SK-N-SH (cell line): ENCODE measurements at regions not wholly inside any gene's neighbourhood (a gene's known extent, or its start where the extent isn't known, plus 50 kb on each side); places are given as distances from the start of the nearest gene placed in this dataset.
"Not testable (repeated sequence)": the region's sequence is repeated elsewhere in the genome, so short reads cannot be mapped to it uniquely, and the experiment has no call there.

Source experiments
- CTCF ChIA-PET: fragments of 300-600, 350-600 bp; formaldehyde crosslinking; extraction: SDS; loops from one replicate; lab custom pipeline; 2021; lab: Yijun Ruan, JAX
- POLR2A ChIA-PET: fragments of 350-600 bp; sonication (Branson Sonifier 250); formaldehyde crosslinking; extraction: SDS; loops from one replicate; lab custom pipeline; 2020; ENCODE audit warnings: antibody characterized with exemption, inconsistent platforms; lab: Yijun Ruan, JAX
- DNase-seq: peaks from one replicate; pipeline ENCODE4 v3.0.0; 2012
- H2AFZ ChIP-seq: fragments of 200-600 bp; sonication (generic); 2 replicates; pipeline ENCODE4 v1.8.1; 2016; ENCODE audit warnings: antibody characterized with exemption, mild to moderate bottlenecking, low read depth
- H3F3A ChIP-seq: fragments of 200-600 bp; sonication (generic); replicated peaks from 2 replicates; pipeline ENCODE3; 2016; ENCODE audit warnings: antibody characterized with exemption, mild to moderate bottlenecking; ENCODE audit not compliant: insufficient read depth
- H3K27ac ChIP-seq, 2 experiments: fragments of 200-500 bp in 1 of 2; fragments of 200-600 bp in 1 of 2; sonication (Bioruptor generic) in 1 of 2; sonication (generic), shearing (Covaris generic) in 1 of 2; 2 replicates each; pipeline versions ENCODE4 v1.5.1 to v1.6.1; 2014 to 2016; ENCODE audit warnings: low read depth in 2 of 2, inconsistent platforms in 1 of 2, low read length in 1 of 2, mild to moderate bottlenecking in 1 of 2, mixed read lengths in 1 of 2
- H3K27me3 ChIP-seq: fragments of 200-600 bp; sonication (generic), shearing (Covaris generic); 2 replicates; pipeline ENCODE4 v1.6.1; 2016; ENCODE audit warnings: mixed run types; ENCODE audit not compliant: insufficient read depth
- H3K36me3 ChIP-seq, 2 experiments: fragments of 200-500 bp in 1 of 2; fragments of 200-600 bp in 1 of 2; sonication (Bioruptor generic) in 1 of 2; sonication (generic) in 1 of 2; replicated peaks in 1 of 2; 2 replicates each; pipeline versions ENCODE3 to v1.5.1; 2014 to 2016; ENCODE audit warnings: low read length in 1 of 2, mild to moderate bottlenecking in 1 of 2; ENCODE audit not compliant: insufficient read depth in 2 of 2, control insufficient read depth in 1 of 2
- H3K4me1 ChIP-seq, 2 experiments: fragments of 200-500 bp in 1 of 2; fragments of 200-600 bp in 1 of 2; sonication (Bioruptor generic) in 1 of 2; sonication (generic), shearing (Covaris generic) in 1 of 2; 2 replicates each; pipeline versions ENCODE4 v1.5.1 to v1.6.1; 2014 to 2016; ENCODE audit warnings: low read depth in 1 of 2, low read length in 1 of 2, mixed run types in 1 of 2; ENCODE audit not compliant: insufficient read depth in 2 of 2, control insufficient read depth in 1 of 2
- H3K4me2 ChIP-seq: fragments of 200-600 bp; sonication (generic), shearing (Covaris generic); 2 replicates; pipeline ENCODE4 v1.6.1; 2017; ENCODE audit warnings: mixed run types
- H3K4me3 ChIP-seq, 2 experiments: fragments of 200-500 bp in 1 of 2; fragments of 200-600 bp in 1 of 2; sonication (Bioruptor generic) in 1 of 2; sonication (generic), shearing (Covaris generic) in 1 of 2; 2 replicates each; pipeline versions ENCODE4 v1.5.1 to v1.8.1; 2014 to 2016; ENCODE audit warnings: low read depth in 2 of 2, inconsistent platforms in 1 of 2, low read length in 1 of 2, mild to moderate bottlenecking in 1 of 2, mixed read lengths in 1 of 2, moderate library complexity in 1 of 2
- H3K79me2 ChIP-seq: fragments of 200-600 bp; sonication (generic); 2 replicates; pipeline ENCODE4 v1.8.1; 2017; ENCODE audit warnings: mild to moderate bottlenecking; ENCODE audit not compliant: insufficient read depth
- H3K9ac ChIP-seq: fragments of 200-600 bp; sonication (generic); 2 replicates; pipeline ENCODE4 v1.6.1; 2017; ENCODE audit warnings: mixed run types
- H3K9me2 ChIP-seq: fragments of 200-600 bp; sonication (generic); 2 replicates; pipeline ENCODE4 v1.6.1; 2017; ENCODE audit warnings: mixed run types
- H3K9me3 ChIP-seq: fragments of 200-600 bp; sonication (generic); 2 replicates; pipeline ENCODE4 v1.6.1; 2017; ENCODE audit warnings: mixed run types, mild to moderate bottlenecking, moderate library complexity
- H4K20me1 ChIP-seq: fragments of 200-600 bp; sonication (generic); 2 replicates; pipeline ENCODE4 v1.6.1; 2017; ENCODE audit warnings: mild to moderate bottlenecking, mixed run types; ENCODE audit not compliant: insufficient read depth
- ELF1 ChIP-seq: IDR thresholded peaks from 2 replicates; pipeline ENCODE4 v1.4.0; 2012
- EP300 ChIP-seq, 2 experiments: IDR thresholded peaks; 2 replicates each; pipeline versions ENCODE4 v1.4.0 to v1.6.1; 2012; ENCODE audit warnings: borderline replicate concordance in 1 of 2, low read depth in 1 of 2, low read length in 1 of 2
- MEF2A ChIP-seq: IDR thresholded peaks from 2 replicates; pipeline ENCODE4 v1.4.0; 2012; ENCODE audit warnings: low read depth, borderline replicate concordance
- NFIC ChIP-seq: IDR thresholded peaks from 2 replicates; pipeline ENCODE4 v1.4.0; 2012; ENCODE audit warnings: borderline replicate concordance
- NRF1 ChIP-seq: IDR thresholded peaks from 2 replicates; pipeline ENCODE4 v1.6.1; 2012; ENCODE audit warnings: low read depth, mild to moderate bottlenecking, low read length
- SMC3 ChIP-seq: IDR thresholded peaks from 2 replicates; pipeline ENCODE4 v1.6.1; 2012; ENCODE audit warnings: low read depth, low read length, improper control_type of control experiment
- TAF1 ChIP-seq: IDR thresholded peaks from 2 replicates; pipeline ENCODE4 v1.6.1; 2012; ENCODE audit warnings: low read depth, mild to moderate bottlenecking, low read length, moderate library complexity, borderline replicate concordance
- TEAD4 ChIP-seq: IDR thresholded peaks from 2 replicates; pipeline ENCODE4 v1.4.0; 2012; ENCODE audit warnings: mild to moderate bottlenecking, borderline replicate concordance; ENCODE audit not compliant: insufficient read depth
- WGBS: methylation state at CpG from one replicate; pipeline ENCODE4 v1.1.6; 2017; ENCODE audit warnings: low lambda C conversion rate; 5-methylcytosine and 5-hydroxymethylcytosine counted together
- TF ChIP-seq, protein P1 (sequence below): IDR thresholded peaks from 2 replicates; pipeline ENCODE4; 2012
- TF ChIP-seq, protein P2 (sequence below): fragments of 200-600 bp; sonication (generic); IDR thresholded peaks from 2 replicates; pipeline ENCODE4 v1.6.1; 2017; ENCODE audit warnings: antibody characterized with exemption, mild to moderate bottlenecking, moderate library complexity

DNA sequence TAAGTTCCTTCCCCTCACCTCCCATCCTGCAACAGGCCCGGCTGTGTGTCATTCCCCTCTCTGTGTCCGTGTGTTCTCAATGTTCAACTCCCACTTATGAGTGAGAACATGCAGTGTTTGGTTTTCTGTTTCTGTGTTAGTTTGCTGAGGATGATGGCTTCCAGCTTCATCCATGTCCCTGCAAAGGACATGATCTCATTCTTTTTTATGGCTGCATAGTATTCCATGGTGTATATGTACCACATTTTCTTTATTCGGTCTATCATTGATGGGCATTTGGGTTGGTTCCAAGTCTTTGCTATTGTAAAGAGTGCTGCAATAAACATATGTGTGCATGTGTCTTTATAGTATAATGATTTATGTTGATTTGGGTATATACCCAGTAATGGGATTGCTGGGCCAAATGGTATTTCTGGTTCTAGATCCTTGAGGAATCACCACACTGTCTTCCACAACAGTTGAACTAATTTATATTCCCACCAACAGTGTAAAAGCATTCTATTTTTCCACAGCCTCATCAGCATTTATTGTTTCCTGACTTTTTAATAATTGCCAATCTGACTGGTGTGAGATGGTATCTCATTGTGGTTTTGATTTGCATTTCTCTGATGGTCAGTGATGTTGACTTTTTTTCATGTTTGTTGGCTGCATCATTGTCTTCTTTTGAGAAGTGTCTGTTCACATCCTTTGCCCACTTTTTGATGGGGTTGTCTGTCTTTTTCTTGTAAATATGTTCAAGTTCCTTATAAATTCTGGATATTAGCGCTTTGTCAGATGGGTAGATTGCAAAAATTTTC is 174.1 kb upstream of the PHACTR1 start:
- H3K9me2 ChIP-seq, CTCF ChIA-PET, H3K9me3 ChIP-seq, POLR2A ChIA-PET, H3F3A ChIP-seq, H3K27me3 ChIP-seq, H3K4me2 ChIP-seq, H3K9ac ChIP-seq, H3K79me2 ChIP-seq, H4K20me1 ChIP-seq, DNase-seq, H3K4me1 ChIP-seq, H3K36me3 ChIP-seq, H3K4me3 ChIP-seq, H2AFZ ChIP-seq, H3K27ac ChIP-seq: not testable (repeated sequence)
- 97% methylated on average over 4 of the region's 4 CpGs for WGBS

DNA sequence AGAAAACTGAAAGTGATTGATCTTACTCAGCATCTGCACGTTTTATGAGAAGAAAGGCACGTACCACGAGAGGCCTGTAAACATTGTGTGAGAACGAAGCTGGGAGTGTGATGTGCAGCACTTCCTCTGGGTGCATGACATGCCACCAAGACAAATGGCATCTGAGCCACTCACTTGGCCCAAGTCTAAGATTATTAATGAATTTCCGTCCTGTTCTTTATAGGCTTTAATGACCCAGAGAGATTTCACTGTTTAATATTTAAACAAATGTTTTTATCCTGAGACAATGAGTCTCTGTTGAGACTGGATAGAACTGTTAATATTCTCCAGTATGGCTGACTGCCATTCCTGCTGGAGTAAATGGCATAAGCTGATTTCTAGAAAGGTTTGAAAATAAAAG is 172.6 kb upstream of the PHACTR1 start:
- Histone ChIP-seq H3K4me2 (no peak overlapping the region), H4K20me1 (no peaks in the 10 kb centered on the region), H2AFZ (no peak overlapping the region), H3K79me2 (no peaks in the 10 kb centered on the region), H3K9me3 (no peaks in the 10 kb centered on the region), H3K4me3 (no peak overlapping the region), H3K9me2 (no peaks in the 10 kb centered on the region), H3K27me3 (no peaks in the 10 kb centered on the region), H3K9ac (no peak overlapping the region), H3K27ac (no peak overlapping the region), H3K4me1 (peaks cover 0 to 6% of the 10 kb centered on the region in 2 experiments; a peak in 1 of 4 replicates), H3F3A (peaks cover 4% of the 10 kb centered on the region), H3K36me3 (no peaks in the 10 kb centered on the region)
- POLR2A ChIA-PET = no interaction called here
- 94% methylated on average over 5 of the region's 5 CpGs for WGBS
- TF ChIP-seq ELF1 = no peak
- TF ChIP-seq, protein P1, sequence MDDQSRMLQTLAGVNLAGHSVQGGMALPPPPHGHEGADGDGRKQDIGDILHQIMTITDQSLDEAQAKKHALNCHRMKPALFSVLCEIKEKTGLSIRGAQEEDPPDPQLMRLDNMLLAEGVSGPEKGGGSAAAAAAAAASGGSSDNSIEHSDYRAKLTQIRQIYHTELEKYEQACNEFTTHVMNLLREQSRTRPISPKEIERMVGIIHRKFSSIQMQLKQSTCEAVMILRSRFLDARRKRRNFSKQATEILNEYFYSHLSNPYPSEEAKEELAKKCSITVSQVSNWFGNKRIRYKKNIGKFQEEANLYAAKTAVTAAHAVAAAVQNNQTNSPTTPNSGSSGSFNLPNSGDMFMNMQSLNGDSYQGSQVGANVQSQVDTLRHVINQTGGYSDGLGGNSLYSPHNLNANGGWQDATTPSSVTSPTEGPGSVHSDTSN = no peak
- TF ChIP-seq EP300 (IDR thresholded peaks at IDR 0.05; ENCODE audit: borderline replicate concordance in 1 of 2, low read depth in 1 of 2, low read length in 1 of 2) = no peak
- TF ChIP-seq, protein P2, sequence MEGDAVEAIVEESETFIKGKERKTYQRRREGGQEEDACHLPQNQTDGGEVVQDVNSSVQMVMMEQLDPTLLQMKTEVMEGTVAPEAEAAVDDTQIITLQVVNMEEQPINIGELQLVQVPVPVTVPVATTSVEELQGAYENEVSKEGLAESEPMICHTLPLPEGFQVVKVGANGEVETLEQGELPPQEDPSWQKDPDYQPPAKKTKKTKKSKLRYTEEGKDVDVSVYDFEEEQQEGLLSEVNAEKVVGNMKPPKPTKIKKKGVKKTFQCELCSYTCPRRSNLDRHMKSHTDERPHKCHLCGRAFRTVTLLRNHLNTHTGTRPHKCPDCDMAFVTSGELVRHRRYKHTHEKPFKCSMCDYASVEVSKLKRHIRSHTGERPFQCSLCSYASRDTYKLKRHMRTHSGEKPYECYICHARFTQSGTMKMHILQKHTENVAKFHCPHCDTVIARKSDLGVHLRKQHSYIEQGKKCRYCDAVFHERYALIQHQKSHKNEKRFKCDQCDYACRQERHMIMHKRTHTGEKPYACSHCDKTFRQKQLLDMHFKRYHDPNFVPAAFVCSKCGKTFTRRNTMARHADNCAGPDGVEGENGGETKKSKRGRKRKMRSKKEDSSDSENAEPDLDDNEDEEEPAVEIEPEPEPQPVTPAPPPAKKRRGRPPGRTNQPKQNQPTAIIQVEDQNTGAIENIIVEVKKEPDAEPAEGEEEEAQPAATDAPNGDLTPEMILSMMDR = no peak
- TF ChIP-seq MEF2A = no peak
- no peak for TF ChIP-seq SMC3
- no peak for TF ChIP-seq TAF1
- TF ChIP-seq NFIC = no peak
- TF ChIP-seq TEAD4 = no peak
- no peak for TF ChIP-seq NRF1
- DNase-seq = no peak
- CTCF ChIA-PET = interaction anchor here (0.8 kb wide), 1 partner anchor 15 kb away, joined by 3 read pairs; no protein-coding TSS in a partner anchor
